HG02884 (cell line): ENCODE measurements at regions not wholly inside any gene's neighbourhood (a gene's known extent, or its start where the extent isn't known, plus 50 kb on each side); places are given as distances from the start of the nearest gene placed in this dataset.
"Not testable (repeated sequence)": the region's sequence is repeated elsewhere in the genome, so short reads cannot be mapped to it uniquely, and the experiment has no call there.

Experiments
- ATAC-seq: cut with Tn5 transposase; IDR thresholded peaks from one replicate; pipeline ENCODE4 v1.9.1; 2021; ENCODE audit warnings: mild to moderate bottlenecking, moderate library complexity; ENCODE audit not compliant: unreplicated experiment

GRCh38 chr5:32842813-32843530, 131.9 kb downstream of the NPR3 start:
- ATAC-seq = no peak

GRCh38 chr5:32843531-32843895, 132.4 kb downstream of the NPR3 start:
- no peak for ATAC-seq

- ATAC-seq = no peak
Observed at GRCh38 chr5:32845171-32845570, 134.1 kb downstream of the NPR3 start.

GRCh38 chr5:32848120-32848519, 137.0 kb downstream of the NPR3 start:
- ATAC-seq = no peak

- no peak for ATAC-seq
Observed at GRCh38 chr5:32848681-32849080, 137.6 kb downstream of the NPR3 start.

GRCh38 chr5:32850817-32851496, 139.8 kb downstream of the NPR3 start:
- no peak for ATAC-seq

GRCh38 chr5:32851559-32852173, 140.5 kb downstream of the NPR3 start:
- no peak for ATAC-seq

- no peak for ATAC-seq
Observed at GRCh38 chr5:32852535-32852934, 141.4 kb downstream of the NPR3 start.

- ATAC-seq = no peak
Observed at GRCh38 chr5:32852976-32853375, 141.9 kb downstream of the NPR3 start.

GRCh38 chr5:32854473-32854872, 143.4 kb downstream of the NPR3 start:
- no peak for ATAC-seq

GRCh38 chr5:32859211-32859641, 148.1 kb downstream of the NPR3 start:
- ATAC-seq = no peak

GRCh38 chr5:32865475-32865874, 154.4 kb downstream of the NPR3 start:
- ATAC-seq = no peak

GRCh38 chr5:32866138-32866537, 155.0 kb downstream of the NPR3 start:
- no peak for ATAC-seq

GRCh38 chr5:32869216-32869615, 158.1 kb downstream of the NPR3 start:
- ATAC-seq = no peak

GRCh38 chr5:32876791-32877190, 165.7 kb downstream of the NPR3 start:
- no peak for ATAC-seq

GRCh38 chr5:32879364-32879763, 168.2 kb downstream of the NPR3 start:
- not testable (repeated sequence) for ATAC-seq

- no peak for ATAC-seq
Observed at GRCh38 chr5:32880796-32881195, 169.7 kb downstream of the NPR3 start.

GRCh38 chr5:32887390-32887789, 176.3 kb downstream of the NPR3 start:
- no peak for ATAC-seq

- no peak for ATAC-seq
Observed at GRCh38 chr5:32889078-32889477, 178.0 kb downstream of the NPR3 start.

- ATAC-seq = no peak
Observed at GRCh38 chr5:32903613-32904012, 192.5 kb downstream of the NPR3 start.

- ATAC-seq = no peak
Observed at GRCh38 chr5:32908641-32909040, 197.5 kb downstream of the NPR3 start.

GRCh38 chr5:32909207-32909606, 198.1 kb downstream of the NPR3 start:
- ATAC-seq = no peak
